ENCODE measurements at regions not wholly inside any gene's neighbourhood (a gene's known extent, or its start where the extent isn't known, plus 50 kb on each side); places are given as distances from the start of the nearest gene placed in this dataset.

- TF ChIP-seq CTCF (IDR thresholded peaks at IDR 0.05) (no peak), POLR2A (IDR thresholded peaks at IDR 0.05) (no peak)
Observed at GRCh38 chr4:34245276-34245675, 1999.0 kb downstream of the ARAP2 start.

Data from adrenal gland (tissue), 5 donors.